SU-DHL-6 (cell line): ENCODE measurements at regions not wholly inside any gene's neighbourhood (a gene's known extent, or its start where the extent isn't known, plus 50 kb on each side); places are given as distances from the start of the nearest gene placed in this dataset.

Experiments
- H2AFZ ChIP-seq: fragments of 200-600 bp; sonication (generic); 2 replicates; pipeline ENCODE4 v1.6.1; 2014; ENCODE audit warnings: low read depth, mild to moderate bottlenecking, moderate library complexity, mixed read lengths, antibody characterized with exemption, low read length; ENCODE audit not compliant: severe bottlenecking
- H3F3A ChIP-seq: fragments of 200-600 bp; shearing (Covaris generic); 2 replicates; pipeline ENCODE4 v1.6.0; 2016; ENCODE audit warnings: antibody characterized with exemption, mild to moderate bottlenecking; ENCODE audit not compliant: insufficient read depth
- H3K27ac ChIP-seq: fragments of 200-600 bp; sonication (generic); 2 replicates; pipeline ENCODE4 v1.5.1; 2016; ENCODE audit warnings: low read depth, mild to moderate bottlenecking, low read length, moderate library complexity, mixed read lengths
- H3K27me3 ChIP-seq: fragments of 200-600 bp; sonication (generic), shearing (Covaris generic); 2 replicates; pipeline ENCODE4 v1.6.0; 2014; ENCODE audit warnings: mild to moderate bottlenecking, low read length
- H3K36me3 ChIP-seq: fragments of 200-600 bp; sonication (generic); 2 replicates; pipeline ENCODE4 v1.6.1; 2014; ENCODE audit warnings: mild to moderate bottlenecking, low read length, mixed read lengths
- H3K4me2 ChIP-seq: fragments of 300-600, 200-600 bp; shearing (Covaris generic), sonication (generic); 2 replicates; pipeline ENCODE4 v1.6.0; 2014; ENCODE audit warnings: low read length, low read depth, mild to moderate bottlenecking; ENCODE audit not compliant: poor library complexity, severe bottlenecking
- H3K4me3 ChIP-seq: fragments of 200-600 bp; sonication (generic); 2 replicates; pipeline ENCODE4 v1.5.1; 2014; ENCODE audit warnings: antibody characterized with exemption, low read length, mild to moderate bottlenecking, mixed read lengths; ENCODE audit not compliant: insufficient read depth, poor library complexity, severe bottlenecking
- H3K79me2 ChIP-seq: fragments of 200-600 bp; sonication (generic); 2 replicates; pipeline ENCODE4 v1.6.1; 2014; ENCODE audit warnings: mild to moderate bottlenecking, low read length, moderate library complexity; ENCODE audit not compliant: insufficient read depth
- H3K9ac ChIP-seq: fragments of 200-600 bp; sonication (generic); 2 replicates; pipeline ENCODE4 v1.7.0; 2014; ENCODE audit warnings: mild to moderate bottlenecking, low read length
- H3K9me2 ChIP-seq: fragments of 200-600 bp; sonication (generic); replicated peaks from 2 replicates; pipeline ENCODE4 v1.6.1; 2014; ENCODE audit warnings: low read length; ENCODE audit not compliant: insufficient read depth
- H3K9me3 ChIP-seq: fragments of 200-600 bp; sonication (generic); 2 replicates; pipeline ENCODE4 v1.6.1; 2014; ENCODE audit warnings: low read length, mixed read lengths; ENCODE audit not compliant: insufficient read depth
- H4K20me1 ChIP-seq: fragments of 200-600 bp; sonication (generic); 2 replicates; pipeline ENCODE4 v1.6.1; 2014; ENCODE audit warnings: low read depth, mild to moderate bottlenecking, antibody characterized with exemption, low read length, moderate library complexity, mixed read lengths
- CTCF ChIP-seq: fragments of 200-600 bp; sonication (generic); IDR thresholded peaks from one replicate; pipeline ENCODE4 v1.5.1; 2017; ENCODE audit warnings: antibody characterized with exemption, mild to moderate bottlenecking, low read length, moderate library complexity; ENCODE audit not compliant: insufficient read depth, poor library complexity, severe bottlenecking
- EZH2phosphoT487 ChIP-seq: fragments of 200-600 bp; sonication (generic), shearing (Covaris generic); conservative IDR thresholded peaks from 2 replicates; pipeline ENCODE4 v1.6.1; 2018; ENCODE audit warnings: mild to moderate bottlenecking, antibody characterized with exemption, low read length, moderate library complexity, mixed read lengths

DNA sequence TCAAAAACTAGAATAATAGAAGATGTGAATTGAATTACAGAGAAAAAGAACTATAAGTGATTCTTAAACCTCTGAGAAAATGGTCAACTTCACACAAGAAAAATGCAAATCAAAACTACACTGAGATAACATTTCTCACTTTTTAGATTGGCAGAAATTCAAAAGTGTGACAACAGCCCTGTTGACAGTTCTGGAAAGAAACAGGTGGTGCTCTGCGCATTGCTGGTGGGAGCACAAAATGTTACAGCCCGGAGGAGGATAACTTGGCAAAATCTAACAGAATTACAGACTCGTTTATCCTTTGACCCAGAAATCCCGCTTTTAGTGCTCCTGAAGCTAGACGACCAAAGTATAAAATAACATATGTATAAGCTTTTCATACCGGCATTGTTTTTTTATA, 222.5 kb upstream of the CNTN1 start:
- Histone ChIP-seq H3K27me3 (no peaks in the 10 kb centered on the region), H3K9ac (no peak overlapping the region), H3K9me2 (no peaks in the 10 kb centered on the region), H2AFZ (no peak overlapping the region), H3K27ac (no peak overlapping the region), H3F3A (no peaks in the 10 kb centered on the region), H3K79me2 (no peaks in the 10 kb centered on the region), H3K4me3 (no peak overlapping the region), H4K20me1 (no peaks in the 10 kb centered on the region), H3K36me3 (no peaks in the 10 kb centered on the region), H3K9me3 (no peaks in the 10 kb centered on the region), H3K4me2 (no peak overlapping the region)
- TF ChIP-seq CTCF (no peak), EZH2phosphoT487 (no peak)

- no peaks in the 10 kb centered on the region for H3K79me2 ChIP-seq
- H3K4me2 ChIP-seq = no peak overlapping the region
- no peak overlapping the region for H3K4me3 ChIP-seq
- no peak for TF ChIP-seq CTCF
- no peak for TF ChIP-seq EZH2phosphoT487
- H3K9ac ChIP-seq = no peak overlapping the region
- no peaks in the 10 kb centered on the region for H3F3A ChIP-seq
- H3K9me2 ChIP-seq = no peaks in the 10 kb centered on the region
- H3K27ac ChIP-seq = no peak overlapping the region
- H3K36me3 ChIP-seq = no peaks in the 10 kb centered on the region
- H3K9me3 ChIP-seq = no peaks in the 10 kb centered on the region
- H2AFZ ChIP-seq = no peak overlapping the region
- H4K20me1 ChIP-seq = no peaks in the 10 kb centered on the region
- no peaks in the 10 kb centered on the region for H3K27me3 ChIP-seq
Observed at GRCh38 chr12:40473962-40474361, 218.3 kb upstream of the CNTN1 start.

GRCh38 chr12:40474630-40475029, 217.6 kb upstream of the CNTN1 start:
- no peak for TF ChIP-seq EZH2phosphoT487
- no peak for TF ChIP-seq CTCF
- Histone ChIP-seq H4K20me1 (no peaks in the 10 kb centered on the region), H3K9me3 (no peaks in the 10 kb centered on the region), H3K4me2 (no peak overlapping the region), H3K27me3 (no peaks in the 10 kb centered on the region), H3K36me3 (no peaks in the 10 kb centered on the region), H3F3A (no peaks in the 10 kb centered on the region), H3K79me2 (no peaks in the 10 kb centered on the region), H3K4me3 (no peak overlapping the region), H3K9me2 (no peaks in the 10 kb centered on the region), H3K9ac (no peak overlapping the region), H2AFZ (no peak overlapping the region), H3K27ac (no peak overlapping the region)

GRCh38 chr12:40499856-40500255, 192.4 kb upstream of the CNTN1 start:
- Histone ChIP-seq H2AFZ (no peak overlapping the region), H3K9ac (no peak overlapping the region), H3K27ac (no peak overlapping the region), H4K20me1 (no peaks in the 10 kb centered on the region), H3K4me2 (no peak overlapping the region), H3K36me3 (no peaks in the 10 kb centered on the region), H3F3A (no peaks in the 10 kb centered on the region), H3K4me3 (no peak overlapping the region), H3K9me3 (no peaks in the 10 kb centered on the region), H3K79me2 (no peaks in the 10 kb centered on the region), H3K27me3 (no peaks in the 10 kb centered on the region), H3K9me2 (no peaks in the 10 kb centered on the region)
- TF ChIP-seq CTCF (no peak), EZH2phosphoT487 (no peak)
